ENCODE measurements at regions not wholly inside any gene's neighbourhood (a gene's known extent, or its start where the extent isn't known, plus 50 kb on each side); places are given as distances from the start of the nearest gene placed in this dataset.

GRCh38 chr2:5530011-5530696 is 162.0 kb upstream of the SOX11 start:
- Histone ChIP-seq H3K9me3 (no peaks in the 10 kb centered on the region), H3K4me1 (no peaks in the 10 kb centered on the region), H3K27ac (no peak overlapping the region), H3K36me3 (no peaks in the 10 kb centered on the region), H3K4me3 (replicated peaks in 1 of 3) (no peak overlapping the region), H3K27me3 (no peaks in the 10 kb centered on the region)
- WGBS, 2 donors = 93% methylated on average over 11 of the region's 11 CpGs
- intact Hi-C loops (cut with DNase I) = loop anchor here (10.0 kb wide), 1 partner anchor 1385 kb away; the partner anchor contains the start of gene RNF144A
- TF ChIP-seq CTCF (IDR thresholded peaks at IDR 0.05) (no peak), POLR2A (IDR thresholded peaks at IDR 0.05) (no peak)
- no peak for DNase-seq

DNA sequence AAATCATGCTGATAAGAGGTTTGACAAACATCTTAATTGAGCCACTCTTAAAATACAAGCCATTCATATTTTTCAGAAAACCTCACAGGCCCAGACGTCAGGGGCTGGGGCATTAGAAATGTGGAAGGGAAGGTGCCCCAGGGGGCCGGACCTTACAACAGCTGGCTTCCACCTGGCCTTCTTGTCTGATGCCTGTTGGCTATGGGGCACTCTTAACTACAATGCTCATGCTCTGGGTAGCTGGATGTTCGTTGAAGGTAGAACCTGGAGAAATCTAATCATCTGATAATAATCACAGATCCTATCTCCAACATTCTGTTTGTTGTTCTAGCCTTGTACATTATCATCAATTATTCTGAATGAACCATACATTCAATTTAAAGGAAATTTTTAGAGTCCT is 156.9 kb upstream of the SOX11 start:
- H3K27me3 ChIP-seq = no peaks in the 10 kb centered on the region
- no peaks in the 10 kb centered on the region for H3K36me3 ChIP-seq
- 81 to 82% methylated on average over 3 of the region's 3 CpGs for WGBS, 2 donors
- intact Hi-C loops (cut with DNase I) = loop anchor here (10.0 kb wide), 1 partner anchor 1380 kb away; the partner anchor contains the start of gene RNF144A
- DNase-seq = no peak
- H3K4me3 ChIP-seq (replicated peaks in 1 of 3) = no peak overlapping the region
- H3K27ac ChIP-seq = no peak overlapping the region
- no peak for TF ChIP-seq CTCF (IDR thresholded peaks at IDR 0.05)
- TF ChIP-seq POLR2A (IDR thresholded peaks at IDR 0.05) = no peak
- no peaks in the 10 kb centered on the region for H3K9me3 ChIP-seq
- peaks cover 11 to 16% of the 10 kb centered on the region in 2 donors for H3K4me1 ChIP-seq

- intact Hi-C loops (cut with DNase I) = loop anchor here (10.0 kb wide), 1 partner anchor 1378 kb away; the partner anchor contains the start of gene RNF144A
- WGBS, 2 donors = 64 to 78% methylated on average over 2 of the region's 2 CpGs
Observed at GRCh38 chr2:5537180-5537688, 154.9 kb upstream of the SOX11 start.

DNA sequence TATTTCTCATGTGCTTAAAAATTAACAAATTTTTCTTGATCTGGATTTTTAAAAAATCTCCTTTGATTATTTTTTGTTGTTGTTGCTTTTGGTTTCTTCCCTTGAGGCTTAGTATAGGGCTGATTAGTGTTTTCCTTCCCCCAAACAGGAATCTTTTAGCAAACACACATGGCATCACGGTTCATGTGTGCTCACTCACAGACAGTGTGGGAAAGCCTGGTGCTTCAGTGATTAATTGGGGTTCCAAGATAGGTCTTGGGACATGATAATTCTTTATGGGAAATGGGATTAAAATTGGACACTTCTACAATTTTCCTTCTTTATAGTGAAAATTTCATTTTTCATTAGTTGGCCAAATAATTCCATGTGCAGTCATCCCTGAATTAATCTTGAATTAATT is 153.9 kb upstream of the SOX11 start:
- Histone ChIP-seq H3K36me3 (no peaks in the 10 kb centered on the region), H3K27ac (peak overlapping the region in 1 of 3 donors; percentile 56), H3K27me3 (no peaks in the 10 kb centered on the region), H3K4me3 (replicated peaks in 1 of 3) (no peak overlapping the region), H3K9me3 (no peaks in the 10 kb centered on the region), H3K4me1 (peaks cover 16 to 25% of the 10 kb centered on the region in 2 donors)
- intact Hi-C loops (cut with DNase I) = loop anchor here (10.0 kb wide), 1 partner anchor 1376 kb away; the partner anchor contains the start of gene RNF144A
- 95 to 100% methylated on average over 1 of the region's 1 CpG for WGBS, 2 donors
- no peak for DNase-seq
- TF ChIP-seq POLR2A (IDR thresholded peaks at IDR 0.05) = no peak
- no peak for TF ChIP-seq CTCF (IDR thresholded peaks at IDR 0.05)

More at GRCh38 chr2:5537180-5537688, 154.9 kb upstream of the SOX11 start:
- Histone ChIP-seq H3K9me3 (no peaks in the 10 kb centered on the region), H3K27me3 (no peaks in the 10 kb centered on the region), H3K36me3 (no peaks in the 10 kb centered on the region), H3K4me1 (peaks cover 16 to 25% of the 10 kb centered on the region in 2 donors), H3K27ac (no peak overlapping the region), H3K4me3 (replicated peaks in 1 of 3) (no peak overlapping the region)
- DNase-seq = no peak
- TF ChIP-seq CTCF (IDR thresholded peaks at IDR 0.05) (no peak), POLR2A (IDR thresholded peaks at IDR 0.05) (no peak)

- peak overlapping the region; percentile 56 to 87 (median 81) for H3K27ac ChIP-seq
- TF ChIP-seq CTCF (IDR thresholded peaks at IDR 0.05) = no peak
- TF ChIP-seq POLR2A (IDR thresholded peaks at IDR 0.05) = no peak
- DNase-seq = peak in 1 of 2 donors; percentile 13
- no peaks in the 10 kb centered on the region for H3K27me3 ChIP-seq
- peaks cover 16 to 25% of the 10 kb centered on the region in 2 donors for H3K4me1 ChIP-seq
- H3K36me3 ChIP-seq = no peaks in the 10 kb centered on the region
- intact Hi-C loops (cut with DNase I) = loop anchor here (10.0 kb wide), 1 partner anchor 1376 kb away; the partner anchor contains the start of gene RNF144A
- WGBS, 2 donors = 64 to 76% methylated on average over 4 to 8 of the region's 8 CpGs
- no peaks in the 10 kb centered on the region for H3K9me3 ChIP-seq
- no peak overlapping the region for H3K4me3 ChIP-seq (replicated peaks in 1 of 3)
Observed at GRCh38 chr2:5538772-5539171, 153.4 kb upstream of the SOX11 start.

Data from thyroid gland (tissue), 4 donors.